ENCODE measurements at regions not wholly inside any gene's neighbourhood (a gene's known extent, or its start where the extent isn't known, plus 50 kb on each side); places are given as distances from the start of the nearest gene placed in this dataset.

DNA sequence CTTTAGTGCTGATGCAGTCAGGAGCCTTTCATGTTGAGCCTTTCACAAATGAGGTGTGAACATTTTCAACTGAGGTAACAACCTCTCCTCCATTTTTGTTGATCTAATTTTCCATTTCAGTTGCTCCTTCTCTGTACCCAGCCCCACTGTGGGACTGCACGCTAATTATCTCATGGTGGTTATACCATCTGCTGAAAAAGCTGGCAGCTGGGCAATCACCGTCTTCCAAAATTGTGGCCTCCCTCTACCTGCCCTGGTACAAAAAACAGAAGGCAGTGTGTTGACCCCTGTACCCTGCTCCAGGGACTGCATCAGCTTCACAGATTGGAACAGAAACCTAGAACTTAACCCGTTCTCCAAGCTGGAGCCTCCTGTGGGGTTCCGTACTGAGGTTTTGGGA, 72.4 kb upstream of the LONRF3 start:
- no peak for TF ChIP-seq EP300 (IDR thresholded peaks at IDR 0.05)
- TF ChIP-seq, protein P1, sequence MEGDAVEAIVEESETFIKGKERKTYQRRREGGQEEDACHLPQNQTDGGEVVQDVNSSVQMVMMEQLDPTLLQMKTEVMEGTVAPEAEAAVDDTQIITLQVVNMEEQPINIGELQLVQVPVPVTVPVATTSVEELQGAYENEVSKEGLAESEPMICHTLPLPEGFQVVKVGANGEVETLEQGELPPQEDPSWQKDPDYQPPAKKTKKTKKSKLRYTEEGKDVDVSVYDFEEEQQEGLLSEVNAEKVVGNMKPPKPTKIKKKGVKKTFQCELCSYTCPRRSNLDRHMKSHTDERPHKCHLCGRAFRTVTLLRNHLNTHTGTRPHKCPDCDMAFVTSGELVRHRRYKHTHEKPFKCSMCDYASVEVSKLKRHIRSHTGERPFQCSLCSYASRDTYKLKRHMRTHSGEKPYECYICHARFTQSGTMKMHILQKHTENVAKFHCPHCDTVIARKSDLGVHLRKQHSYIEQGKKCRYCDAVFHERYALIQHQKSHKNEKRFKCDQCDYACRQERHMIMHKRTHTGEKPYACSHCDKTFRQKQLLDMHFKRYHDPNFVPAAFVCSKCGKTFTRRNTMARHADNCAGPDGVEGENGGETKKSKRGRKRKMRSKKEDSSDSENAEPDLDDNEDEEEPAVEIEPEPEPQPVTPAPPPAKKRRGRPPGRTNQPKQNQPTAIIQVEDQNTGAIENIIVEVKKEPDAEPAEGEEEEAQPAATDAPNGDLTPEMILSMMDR (IDR thresholded peaks at IDR 0.05): no peak

Data from A549 (cell line).